Caki2 (cell line): ENCODE measurements at regions not wholly inside any gene's neighbourhood (a gene's known extent, or its start where the extent isn't known, plus 50 kb on each side); places are given as distances from the start of the nearest gene placed in this dataset.

Experiments
- DNase-seq: peaks from one replicate; pipeline ENCODE4 v3.0.0-alpha.2; 2015; ENCODE audit warnings: low read depth
- in situ Hi-C: cut with HindIII; loops from 2 replicates; pipeline ENCODE4 v1.10.0; 2016; ENCODE audit warnings: low sequenced_read_pairs, low pct_unique_long_range_greater_than_20kb, mixed read lengths

DNA sequence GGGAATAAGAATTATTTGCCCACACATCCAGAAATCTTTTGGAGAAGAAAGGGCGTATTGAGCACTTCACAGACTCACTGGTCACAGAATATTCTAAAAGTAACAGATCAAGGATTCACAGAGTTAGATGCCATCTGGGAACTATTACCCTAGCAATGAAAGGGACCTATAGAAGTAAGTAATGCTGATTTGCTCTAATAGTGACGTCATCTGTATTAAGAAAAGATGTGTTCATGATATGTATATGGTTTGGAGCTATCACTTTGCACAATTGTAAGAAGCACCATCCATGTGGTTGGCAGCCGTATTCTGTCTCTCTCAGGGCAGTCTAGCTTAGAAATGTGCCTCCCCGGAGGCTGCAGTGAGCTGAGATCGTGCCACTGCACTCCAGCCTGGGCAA, 52.8 kb upstream of the SV2C start:
- in situ Hi-C loops, result no loop called here

GRCh38 chr5:76029739-76030138, 53.4 kb upstream of the SV2C start:
- in situ Hi-C loops, result no loop called here

More for the DNA sequence above, 52.8 kb upstream of the SV2C start:
- no peak for DNase-seq

DNA sequence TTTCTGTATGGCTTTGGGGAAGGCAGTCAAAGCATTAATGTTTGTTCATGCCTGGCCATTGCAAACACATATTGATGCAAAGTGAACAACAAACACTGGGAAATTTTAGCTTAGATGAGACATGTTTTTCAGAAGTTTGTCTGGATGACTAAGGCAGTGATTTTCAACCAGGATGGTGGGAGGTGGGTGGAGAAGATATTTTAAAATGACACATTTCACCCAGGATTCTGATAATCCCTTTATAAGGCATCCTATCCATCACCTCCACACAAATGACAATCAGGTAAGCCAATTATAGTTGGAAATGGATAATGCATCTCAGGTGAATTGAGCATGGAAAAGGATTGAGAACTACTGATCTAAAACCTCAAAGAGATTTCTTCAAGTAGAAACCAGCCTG, 57.4 kb upstream of the SV2C start:
- no peak for DNase-seq
- in situ Hi-C loops, result no loop called here

More at GRCh38 chr5:76029739-76030138, 53.4 kb upstream of the SV2C start:
- no peak for DNase-seq

- in situ Hi-C loops, result no loop called here
- no peak for DNase-seq
These were observed 58.1 kb upstream of the SV2C start for GRCh38 chr5:76025069-76025468.

DNA sequence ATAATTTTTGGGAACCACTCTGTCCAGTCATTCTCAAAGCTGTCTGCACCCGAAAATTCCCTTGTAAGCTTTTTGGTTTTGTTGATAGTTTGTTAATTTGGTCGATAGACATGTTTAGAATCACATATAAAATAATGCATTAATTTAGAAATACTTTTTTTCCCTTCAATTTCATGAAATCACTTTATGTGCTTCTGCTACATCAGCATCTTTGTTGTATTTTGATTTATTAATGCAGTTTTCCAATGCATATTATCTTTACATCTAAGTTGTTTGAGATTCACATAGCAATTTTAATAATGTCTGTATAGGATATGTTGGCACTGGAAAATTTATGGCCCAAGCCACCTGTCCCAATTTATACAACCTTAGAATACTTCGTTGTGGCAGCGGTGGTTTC, 60.6 kb upstream of the SV2C start:
- in situ Hi-C loops, result no loop called here
- DNase-seq, result no peak

DNA sequence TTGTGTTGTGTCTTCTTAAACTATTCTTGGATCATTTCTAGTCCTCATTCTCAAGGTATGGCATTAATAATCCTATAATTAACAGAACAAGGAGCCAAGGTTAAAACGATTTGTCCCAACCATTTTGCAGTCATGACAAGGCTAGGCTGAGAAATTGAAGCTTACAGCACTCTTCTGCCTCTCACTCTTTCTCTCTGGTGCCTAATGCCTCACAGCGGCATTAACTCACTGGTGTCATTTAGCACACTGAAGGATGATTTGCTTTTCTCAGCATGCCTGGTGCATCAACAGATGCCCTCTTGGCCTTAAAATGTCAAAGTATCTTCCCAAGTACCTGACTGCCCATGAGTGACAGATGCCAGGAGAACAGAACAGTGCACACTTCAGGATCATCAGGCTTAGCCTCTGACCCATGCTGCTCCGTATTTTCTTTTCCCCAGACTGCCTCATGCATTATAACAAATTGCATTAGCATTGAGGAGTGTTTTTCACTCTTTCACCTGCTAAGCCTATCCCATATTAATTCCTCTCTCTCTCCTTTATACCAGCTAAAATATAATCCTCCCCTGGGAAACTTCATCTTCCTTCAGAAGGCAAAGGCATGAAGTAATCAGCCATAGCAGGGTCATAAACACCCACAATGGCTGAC, 61.1 kb upstream of the SV2C start:
- in situ Hi-C loops, result no loop called here

DNA sequence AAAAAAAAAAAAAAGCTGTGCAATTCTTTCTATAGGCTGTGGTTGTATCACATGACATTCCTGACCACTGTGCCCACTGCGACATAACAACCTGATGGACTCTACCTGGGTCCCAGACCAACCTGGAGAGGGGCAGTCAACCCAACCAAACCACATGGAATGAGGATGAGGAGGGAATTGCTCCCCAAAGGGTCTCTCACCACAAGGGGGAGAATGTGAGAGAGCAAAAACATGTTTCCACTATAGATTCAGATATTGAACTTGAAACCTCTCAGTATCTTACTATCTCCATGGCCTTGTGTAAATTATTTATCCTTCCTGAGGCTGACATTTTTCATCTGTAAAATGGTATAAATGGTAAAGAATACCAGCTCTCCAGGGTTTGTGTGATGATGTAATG, 66.9 kb upstream of the SV2C start:
- no peak for DNase-seq
- in situ Hi-C loops, result no loop called here

More for the DNA sequence above, 61.1 kb upstream of the SV2C start:
- no peak for DNase-seq

- DNase-seq, result no peak
- in situ Hi-C loops, result no loop called here
These were observed 69.2 kb upstream of the SV2C start for GRCh38 chr5:76014005-76014404.

DNA sequence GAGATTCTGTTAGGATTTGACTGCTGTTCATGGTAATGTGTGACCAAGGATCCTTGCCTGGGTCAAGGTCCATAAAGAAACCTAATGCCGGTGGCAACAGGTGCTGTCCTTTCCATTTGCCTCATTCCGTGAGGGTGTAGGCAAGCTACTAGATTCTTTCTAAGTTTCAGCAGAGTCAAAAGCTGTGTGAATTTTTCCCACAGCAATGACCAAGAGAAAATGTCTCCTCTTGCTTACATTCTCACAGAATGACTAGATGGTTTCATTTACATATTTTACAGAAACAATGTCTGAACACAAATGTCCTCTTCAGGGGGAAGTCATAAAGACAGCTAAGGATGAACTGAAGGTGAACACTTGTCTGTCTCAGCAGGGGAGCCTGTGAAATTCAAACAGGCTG, 75.3 kb upstream of the SV2C start:
- in situ Hi-C loops, result no loop called here
- DNase-seq, result no peak

DNA sequence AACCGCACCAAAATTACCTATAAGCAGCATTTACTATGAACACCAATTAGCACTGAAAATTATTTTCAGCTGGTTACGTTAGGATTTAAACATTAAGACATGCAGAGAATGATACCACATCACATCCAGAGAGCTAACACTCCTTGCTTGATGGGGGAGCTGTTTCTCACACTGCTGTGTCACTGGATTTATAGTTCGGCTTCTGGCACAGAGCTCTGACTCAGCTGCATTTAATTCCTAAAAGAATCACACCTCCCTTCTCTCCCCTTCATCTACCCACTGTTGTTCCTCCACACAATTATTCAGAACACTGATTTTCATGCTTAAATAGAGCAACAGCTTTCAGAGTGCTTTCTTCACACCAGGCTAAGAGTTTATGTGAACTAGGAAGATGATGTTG, 82.6 kb upstream of the SV2C start:
- DNase-seq, result no peak
- in situ Hi-C loops, result no loop called here

DNA sequence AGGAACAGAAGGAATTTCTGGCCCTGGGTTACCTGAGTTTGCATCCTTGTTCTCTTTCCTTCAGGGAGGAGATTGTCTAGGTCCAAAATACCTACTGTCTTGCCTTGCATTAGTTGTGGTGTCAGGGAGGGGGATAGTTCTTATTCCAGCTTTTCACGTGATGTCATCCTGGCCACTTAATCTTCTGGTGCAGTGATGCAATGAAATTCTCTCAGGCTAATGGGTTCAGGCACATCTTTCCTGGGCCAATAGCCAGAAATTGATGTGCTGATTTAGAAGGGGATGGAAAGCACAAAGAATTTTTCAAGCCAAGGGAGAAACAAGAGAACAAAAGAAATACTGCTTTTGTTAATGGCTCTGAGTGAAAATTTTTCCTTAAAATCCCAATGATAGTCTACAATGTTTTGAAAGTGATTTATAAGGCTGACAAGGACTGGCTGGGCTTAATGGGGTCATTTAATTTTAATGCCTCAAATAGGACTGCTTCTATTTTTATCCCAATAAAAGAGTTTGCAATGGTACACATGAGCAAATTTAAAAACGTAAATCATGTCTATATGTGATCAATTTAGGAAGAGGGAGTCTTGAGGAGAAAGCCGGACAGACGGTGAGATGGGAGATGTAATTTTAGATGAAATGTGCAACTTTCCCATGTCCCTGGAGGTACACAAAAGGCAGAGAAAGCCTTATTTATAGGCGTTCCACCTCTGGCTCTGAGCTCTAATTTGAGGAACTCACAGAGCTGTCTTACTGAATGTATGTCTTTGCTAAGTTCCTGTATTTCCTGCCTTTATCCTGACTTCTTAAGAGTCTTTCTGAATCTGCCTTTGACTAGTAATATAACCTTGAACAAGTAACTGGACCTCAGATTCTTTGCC, 89.3 kb upstream of the SV2C start:
- no peak for DNase-seq
- in situ Hi-C loops, result no loop called here

GRCh38 chr5:75993183-75993582, 90.0 kb upstream of the SV2C start:
- in situ Hi-C loops, result no loop called here
- no peak for DNase-seq

DNA sequence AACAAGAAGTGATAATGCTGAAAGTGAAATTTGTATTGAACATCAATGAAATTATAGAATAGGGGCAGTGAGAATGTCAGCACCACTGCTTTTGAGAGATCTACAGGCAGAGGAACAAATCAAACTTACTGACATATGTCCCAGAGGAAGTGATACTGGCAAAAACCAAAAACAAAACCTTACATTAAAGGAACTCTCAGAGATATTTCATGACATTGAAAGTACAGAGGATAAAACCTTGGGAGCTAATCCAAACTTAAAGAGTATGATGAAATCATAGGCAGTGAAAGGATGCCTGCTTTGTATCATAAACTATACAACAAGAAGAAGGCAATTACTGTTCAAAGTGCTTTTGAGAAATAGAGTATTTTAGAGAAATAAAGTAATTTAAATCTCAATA, 90.4 kb upstream of the SV2C start:
- DNase-seq, result no peak
- in situ Hi-C loops, result no loop called here

GRCh38 chr5:75985077-75985476, 98.1 kb upstream of the SV2C start:
- no peak for DNase-seq

GRCh38 chr5:75975496-75975895, 107.7 kb upstream of the SV2C start:
- no peak for DNase-seq
- in situ Hi-C loops, result no loop called here

More at GRCh38 chr5:75985077-75985476, 98.1 kb upstream of the SV2C start:
- in situ Hi-C loops, result no loop called here

DNA sequence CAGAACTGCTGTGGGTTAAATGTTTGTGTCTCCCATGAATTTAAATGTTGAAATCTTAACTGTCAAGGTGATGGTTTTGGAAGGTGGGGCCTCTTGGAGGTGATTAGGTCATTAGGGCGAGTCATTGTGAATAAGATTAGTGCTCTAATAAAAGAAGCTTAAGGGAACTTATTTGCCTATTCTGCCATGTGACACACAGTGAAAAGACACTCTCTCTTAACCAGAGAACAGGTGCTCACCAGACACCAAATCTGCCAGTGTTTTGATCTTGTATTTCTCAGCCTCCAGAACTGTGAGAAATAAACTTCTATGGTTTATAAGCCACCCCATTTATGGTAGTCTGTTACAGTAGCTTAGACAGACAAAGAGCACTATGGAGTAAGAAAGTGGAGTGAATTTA, 117.9 kb upstream of the SV2C start:
- in situ Hi-C loops, result no loop called here
- no peak for DNase-seq

DNA sequence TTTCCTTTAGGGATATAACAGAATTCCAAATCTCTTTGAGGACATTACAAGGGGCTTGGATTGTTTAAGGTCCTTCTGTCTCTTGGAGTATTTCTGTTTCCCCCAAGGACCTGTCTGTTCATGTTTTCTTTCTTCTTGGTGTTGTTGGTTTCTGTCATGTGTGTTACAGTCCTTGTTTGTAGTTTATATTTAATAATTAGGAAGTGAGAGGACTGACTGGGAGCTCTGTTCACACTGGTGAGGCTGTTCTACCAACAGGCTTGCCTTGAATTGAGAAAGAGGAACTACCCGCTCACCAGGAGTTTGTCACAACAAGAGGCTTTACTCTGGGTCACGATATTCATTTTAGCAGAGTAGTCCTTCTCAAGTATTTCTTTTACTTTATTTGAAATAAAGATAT, 119.2 kb upstream of the SV2C start:
- no peak for DNase-seq
- in situ Hi-C loops, result no loop called here

DNA sequence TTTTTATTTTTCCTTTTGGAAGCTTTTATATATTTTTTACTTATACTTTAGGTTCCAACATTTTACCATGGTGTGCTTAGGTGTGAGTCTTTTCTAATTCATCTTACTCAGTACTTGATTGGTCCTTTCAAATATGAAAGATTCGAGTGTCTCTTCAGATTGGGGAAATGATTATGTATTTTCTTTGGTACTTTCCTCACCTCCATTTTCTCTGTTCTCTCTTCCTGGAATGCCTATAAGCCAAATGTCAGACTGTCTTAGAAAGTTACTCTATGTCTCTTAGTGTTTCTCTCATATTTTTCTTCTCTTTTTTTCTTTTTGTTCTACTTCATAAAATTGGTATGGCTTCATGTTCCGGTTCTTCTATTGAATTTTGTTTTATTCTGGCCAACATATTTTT, 119.6 kb upstream of the SV2C start:
- in situ Hi-C loops, result no loop called here
- no peak for DNase-seq

GRCh38 chr5:75961818-75962217, 121.4 kb upstream of the SV2C start:
- in situ Hi-C loops, result no loop called here
- DNase-seq, result no peak

GRCh38 chr5:75960129-75960528, 123.1 kb upstream of the SV2C start:
- in situ Hi-C loops, result no loop called here
- DNase-seq, result no peak
